ENCODE measurements at regions not wholly inside any gene's neighbourhood (a gene's known extent, or its start where the extent isn't known, plus 50 kb on each side); places are given as distances from the start of the nearest gene placed in this dataset.

- no peak for DNase-seq
Observed at GRCh38 chr5:39498278-39498952, 73.6 kb upstream of the DAB2 start.

GRCh38 chr5:39497322-39497721 lies 72.5 kb upstream of the DAB2 start:
- no peak for DNase-seq

GRCh38 chr5:39495227-39495626 lies 70.4 kb upstream of the DAB2 start:
- DNase-seq = no peak

- DNase-seq = no peak
Observed at GRCh38 chr5:39494534-39494933, 69.8 kb upstream of the DAB2 start.

- no peak for DNase-seq
Observed at GRCh38 chr5:39494107-39494510, 69.3 kb upstream of the DAB2 start.

- DNase-seq = no peak
Observed at GRCh38 chr5:39491210-39491609, 66.4 kb upstream of the DAB2 start.

DNA sequence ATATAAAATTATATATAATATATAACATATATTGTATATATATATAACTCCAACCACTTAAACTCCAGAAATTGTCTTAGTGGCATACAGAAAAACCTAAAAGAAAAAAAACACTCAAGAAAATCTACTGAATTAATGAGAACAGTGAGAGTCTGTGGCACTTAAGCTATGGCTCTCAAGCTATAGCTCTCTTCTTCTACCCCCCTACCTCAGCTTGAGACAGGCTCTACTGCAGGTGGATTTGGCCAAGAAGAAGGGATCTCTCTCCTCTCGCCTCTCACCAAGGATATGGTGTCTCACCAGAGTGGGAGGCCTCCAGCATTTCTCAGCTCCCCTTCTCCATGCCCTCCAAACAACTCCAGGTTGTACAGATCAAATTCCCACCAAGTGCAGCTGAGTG lies 64.5 kb upstream of the DAB2 start:
- peak in 1 of 5 experiments; percentile 2 for DNase-seq

- no peak for DNase-seq
Observed at GRCh38 chr5:39486790-39487189, 62.0 kb upstream of the DAB2 start.

- no peak for DNase-seq
Observed at GRCh38 chr5:39486361-39486760, 61.6 kb upstream of the DAB2 start.

DNA sequence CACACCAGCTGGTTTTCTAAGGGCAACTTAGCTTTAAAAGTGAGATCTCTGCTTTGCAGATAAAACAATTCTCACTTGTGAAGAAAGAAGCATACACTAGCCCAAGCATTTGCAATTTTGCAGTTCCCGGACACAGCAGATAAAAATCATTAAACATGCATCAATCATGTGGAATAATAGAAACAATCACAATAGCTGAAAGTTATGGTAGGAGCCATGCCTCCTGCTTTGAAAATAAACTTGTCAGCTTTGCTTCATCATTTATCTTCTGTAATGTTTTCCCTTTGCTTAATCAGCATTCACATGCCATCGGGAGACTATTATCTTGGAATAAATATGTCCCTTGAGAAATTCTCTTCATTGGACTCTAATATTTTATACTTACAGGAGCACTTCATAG lies 60.3 kb upstream of the DAB2 start:
- DNase-seq = no peak

DNA sequence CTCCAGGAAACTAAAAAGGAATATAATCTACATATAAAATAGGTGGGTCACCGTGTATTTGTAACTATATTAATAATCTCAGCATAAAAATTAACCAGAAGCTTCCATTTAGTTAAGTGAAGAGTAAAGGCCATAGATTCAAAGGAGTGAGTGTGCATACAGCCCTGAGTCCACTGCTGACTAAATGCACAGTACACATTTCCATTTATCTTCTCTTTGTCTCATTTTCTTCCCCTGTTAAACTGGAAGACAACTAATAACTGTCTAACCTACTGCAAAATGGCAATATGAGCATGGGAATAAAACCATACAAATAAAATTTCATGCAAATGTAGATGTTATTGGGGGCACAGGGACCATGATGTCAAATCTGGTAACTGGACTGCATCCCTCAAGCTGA lies 59.9 kb upstream of the DAB2 start:
- DNase-seq = no peak

DNA sequence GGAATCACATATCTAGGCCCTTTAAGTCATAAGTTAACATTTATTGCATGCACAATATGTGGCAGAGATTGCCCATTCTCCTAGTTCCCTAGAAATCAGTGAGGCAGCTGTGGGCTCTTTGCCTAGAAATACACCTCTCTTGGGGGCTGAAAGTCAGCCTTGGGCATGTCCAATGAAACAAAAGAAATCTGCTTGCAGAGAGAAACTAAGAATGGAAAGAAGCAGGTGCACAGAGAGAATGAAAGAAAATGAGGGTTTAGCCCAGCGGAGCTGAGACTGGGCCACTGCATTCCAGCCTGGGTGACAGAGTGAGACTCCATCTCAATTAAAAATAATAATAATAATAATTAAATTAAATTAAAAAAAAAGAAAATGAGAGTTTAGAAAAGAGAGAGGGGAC lies 57.3 kb upstream of the DAB2 start:
- no peak for DNase-seq

DNA sequence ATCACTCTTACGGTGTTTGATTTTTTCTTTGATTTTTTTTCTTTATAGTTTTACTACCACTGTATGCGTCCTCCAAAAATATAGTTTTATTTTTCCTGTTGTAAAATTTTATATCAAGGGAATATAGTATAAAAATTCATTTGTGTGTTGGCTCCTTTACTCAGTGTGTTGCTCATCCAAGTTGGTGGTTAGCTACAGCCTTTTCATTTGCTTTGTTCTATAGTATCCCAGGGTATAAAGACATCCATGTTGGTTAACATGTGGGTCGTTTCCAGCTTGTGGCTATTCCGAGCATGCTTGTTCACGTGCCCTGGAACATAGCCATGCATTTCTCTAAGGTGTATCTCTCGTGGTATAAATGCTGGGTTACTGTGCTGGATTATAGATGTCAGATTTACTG lies 54.8 kb upstream of the DAB2 start:
- DNase-seq = no peak

DNA sequence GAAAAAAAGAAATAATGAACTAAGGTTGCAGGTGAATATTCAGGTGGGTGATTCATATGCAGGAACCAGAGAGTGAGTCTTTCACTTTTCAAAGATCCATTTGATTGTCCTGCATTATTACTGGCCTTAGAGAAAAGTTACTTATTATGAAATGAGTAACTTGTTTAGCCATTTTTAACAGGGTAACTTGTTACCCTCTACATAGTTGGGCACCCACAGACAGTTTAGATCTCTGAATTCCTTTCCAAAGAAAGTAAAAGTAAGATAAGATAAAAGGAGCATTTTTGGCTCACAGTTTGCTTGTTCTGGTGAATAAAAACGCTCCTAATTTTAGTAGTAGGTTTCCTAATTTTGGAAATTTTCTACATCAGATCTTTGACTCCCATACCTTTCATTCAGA lies 54.1 kb upstream of the DAB2 start:
- DNase-seq = no peak

GRCh38 chr5:39476843-39477220 lies 52.1 kb upstream of the DAB2 start:
- no peak for DNase-seq

DNA sequence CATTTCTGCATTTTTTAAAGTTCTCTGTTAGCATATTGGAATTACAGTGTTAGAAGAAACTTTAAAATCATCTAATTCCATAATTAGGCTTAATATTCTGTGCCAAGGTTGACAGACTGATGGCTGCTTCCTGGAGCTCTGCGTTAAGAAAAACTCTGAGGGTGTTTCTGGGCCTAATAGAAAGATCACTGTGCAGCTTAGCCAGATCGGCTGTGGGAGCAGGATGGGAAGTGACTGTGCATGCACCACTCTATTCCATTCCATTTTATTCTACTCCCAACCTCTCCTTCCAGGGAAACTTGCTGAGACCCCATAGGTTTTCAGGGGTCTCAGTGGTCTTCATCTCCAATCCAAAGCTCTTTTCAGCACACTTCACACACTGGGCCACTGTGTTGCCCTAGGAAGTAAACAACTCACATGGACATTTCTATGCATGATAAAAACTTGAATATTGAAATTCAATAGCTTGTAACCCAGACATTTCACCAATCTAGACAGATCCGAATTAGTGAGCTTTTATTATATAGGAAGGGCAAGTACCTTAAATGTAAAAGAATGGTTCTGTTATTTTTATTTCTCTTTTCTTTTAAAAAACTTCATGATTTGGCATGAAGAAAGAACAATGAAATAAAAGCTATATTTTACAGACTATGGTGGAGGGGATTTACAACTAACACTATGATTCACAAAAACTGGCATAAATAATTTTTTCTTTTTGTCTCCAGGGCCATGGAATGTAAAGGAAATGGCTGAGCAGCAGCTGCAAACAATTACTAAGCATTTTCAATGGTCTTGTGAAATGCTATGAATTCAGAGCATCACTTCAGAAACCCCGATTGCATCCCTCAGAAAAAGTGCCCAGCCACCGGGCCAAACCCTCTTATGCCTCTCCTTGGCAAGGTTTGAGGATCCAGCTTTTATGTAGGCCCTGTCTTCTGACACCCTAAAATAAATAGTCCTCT lies 51.4 kb upstream of the DAB2 start:
- DNase-seq = no peak

GRCh38 chr5:39475159-39475571 lies 50.4 kb upstream of the DAB2 start:
- DNase-seq = no peak
